ENCODE measurements at regions not wholly inside any gene's neighbourhood (a gene's known extent, or its start where the extent isn't known, plus 50 kb on each side); places are given as distances from the start of the nearest gene placed in this dataset.
"Not testable (repeated sequence)": the region's sequence is repeated elsewhere in the genome, so short reads cannot be mapped to it uniquely, and the experiment has no call there.

GRCh38 chr15:84094720-84095119 is 140.9 kb upstream of the GOLGA6L4 start:
- ATAC-seq; intact Hi-C loops (cut with DNase I); DNase-seq (ENCODE audit: low spot score): not testable (repeated sequence)

- ATAC-seq; intact Hi-C loops (cut with DNase I); DNase-seq (ENCODE audit: low spot score): not testable (repeated sequence)
Measured at GRCh38 chr15:84097053-84097452, 138.5 kb upstream of the GOLGA6L4 start.

GRCh38 chr15:84098604-84099003 is 137.0 kb upstream of the GOLGA6L4 start:
- ATAC-seq (no peak), DNase-seq (ENCODE audit: low spot score) (no peak)
- intact Hi-C loops (cut with DNase I) = no loop called here

- DNase-seq (ENCODE audit: low spot score) (peak; percentile 59), ATAC-seq (no peak)
- intact Hi-C loops (cut with DNase I) = no loop called here
Measured at GRCh38 chr15:84099181-84099580, 136.4 kb upstream of the GOLGA6L4 start.

GRCh38 chr15:84103345-84103744 is 132.2 kb upstream of the GOLGA6L4 start:
- ATAC-seq (no peak), DNase-seq (ENCODE audit: low spot score) (no peak)
- intact Hi-C loops (cut with DNase I) = no loop called here

- ATAC-seq (no peak), DNase-seq (ENCODE audit: low spot score) (no peak)
- intact Hi-C loops (cut with DNase I) = no loop called here
Measured at GRCh38 chr15:84104853-84105252, 130.7 kb upstream of the GOLGA6L4 start.

GRCh38 chr15:84108728-84109127 is 126.8 kb upstream of the GOLGA6L4 start:
- DNase-seq (ENCODE audit: low spot score) = no peak
- intact Hi-C loops (cut with DNase I) = no loop called here
- no peak for ATAC-seq

- DNase-seq (ENCODE audit: low spot score) (no peak), ATAC-seq (no peak)
- intact Hi-C loops (cut with DNase I) = no loop called here
Measured at GRCh38 chr15:84111575-84111974, 124.0 kb upstream of the GOLGA6L4 start.

GRCh38 chr15:84112025-84112424 is 123.5 kb upstream of the GOLGA6L4 start:
- ATAC-seq (no peak), DNase-seq (ENCODE audit: low spot score) (no peak)
- intact Hi-C loops (cut with DNase I) = no loop called here

- intact Hi-C loops (cut with DNase I) = no loop called here
Measured at GRCh38 chr15:84113919-84114318, 121.7 kb upstream of the GOLGA6L4 start.

GRCh38 chr15:84114680-84115079 is 120.9 kb upstream of the GOLGA6L4 start:
- DNase-seq (ENCODE audit: low spot score); ATAC-seq; intact Hi-C loops (cut with DNase I): not testable (repeated sequence)

More at GRCh38 chr15:84113919-84114318, 121.7 kb upstream of the GOLGA6L4 start:
- no peak for ATAC-seq
- no peak for DNase-seq (ENCODE audit: low spot score)

GRCh38 chr15:84119351-84119750 is 116.2 kb upstream of the GOLGA6L4 start:
- intact Hi-C loops (cut with DNase I); ATAC-seq; DNase-seq (ENCODE audit: low spot score): not testable (repeated sequence)

- intact Hi-C loops (cut with DNase I); DNase-seq (ENCODE audit: low spot score); ATAC-seq: not testable (repeated sequence)
Measured at GRCh38 chr15:84120903-84121302, 114.7 kb upstream of the GOLGA6L4 start.

GRCh38 chr15:84128706-84129105 is 106.9 kb upstream of the GOLGA6L4 start:
- DNase-seq (ENCODE audit: low spot score); ATAC-seq; intact Hi-C loops (cut with DNase I): not testable (repeated sequence)

GRCh38 chr15:84130098-84130831 is 105.3 kb upstream of the GOLGA6L4 start:
- DNase-seq (ENCODE audit: low spot score); intact Hi-C loops (cut with DNase I): not testable (repeated sequence)
- peak; percentile 45 for ATAC-seq

- intact Hi-C loops (cut with DNase I); DNase-seq (ENCODE audit: low spot score); ATAC-seq: not testable (repeated sequence)
Measured at GRCh38 chr15:84135931-84136456, 99.6 kb upstream of the GOLGA6L4 start.

GRCh38 chr15:84142888-84143337 is 92.7 kb upstream of the GOLGA6L4 start:
- DNase-seq (ENCODE audit: low spot score) = peak; percentile 83
- ATAC-seq = peak; percentile 99
- intact Hi-C loops (cut with DNase I) = no loop called here

GRCh38 chr15:84143753-84144314 is 91.7 kb upstream of the GOLGA6L4 start:
- intact Hi-C loops (cut with DNase I) = no loop called here
- ATAC-seq (no peak), DNase-seq (ENCODE audit: low spot score) (no peak)

GRCh38 chr15:84144946-84145345 is 90.6 kb upstream of the GOLGA6L4 start:
- DNase-seq (ENCODE audit: low spot score); intact Hi-C loops (cut with DNase I); ATAC-seq: not testable (repeated sequence)

GRCh38 chr15:84146299-84146698 is 89.3 kb upstream of the GOLGA6L4 start:
- not testable (repeated sequence) for ATAC-seq; DNase-seq (ENCODE audit: low spot score)

More at GRCh38 chr15:84146299-84146698, 89.3 kb upstream of the GOLGA6L4 start:
- intact Hi-C loops (cut with DNase I) = not testable (repeated sequence)

Measured in sciatic nerve (tissue), 2 donors.